Fibroblast of skin of back (primary cell): ENCODE measurements at regions not wholly inside any gene's neighbourhood (a gene's known extent, or its start where the extent isn't known, plus 50 kb on each side); places are given as distances from the start of the nearest gene placed in this dataset.

ENCODE experiments used
- DNase-seq: peaks from one replicate; pipeline ENCODE4 v3.0.0-alpha.2; 2013

DNA sequence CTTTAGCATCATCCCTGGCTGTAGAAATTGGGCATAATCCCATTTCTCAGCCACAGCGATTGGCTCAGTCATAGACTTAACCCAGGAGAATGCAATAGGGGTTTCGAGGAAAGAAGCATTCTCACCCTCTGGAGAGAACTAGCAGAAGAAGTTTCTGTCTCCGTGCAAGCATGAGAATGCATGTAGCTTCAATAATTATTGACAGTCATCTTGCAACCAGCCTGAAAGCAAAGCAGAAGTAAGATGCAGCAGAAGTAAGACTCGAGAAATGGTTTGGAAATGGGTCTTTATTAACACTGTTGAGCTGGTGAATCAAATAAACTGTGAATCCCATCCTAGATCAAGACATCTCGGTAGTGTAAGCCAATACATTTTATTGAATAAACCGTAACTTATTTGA lies 828.8 kb upstream of the GJE1 start:
- no peak for DNase-seq

DNA sequence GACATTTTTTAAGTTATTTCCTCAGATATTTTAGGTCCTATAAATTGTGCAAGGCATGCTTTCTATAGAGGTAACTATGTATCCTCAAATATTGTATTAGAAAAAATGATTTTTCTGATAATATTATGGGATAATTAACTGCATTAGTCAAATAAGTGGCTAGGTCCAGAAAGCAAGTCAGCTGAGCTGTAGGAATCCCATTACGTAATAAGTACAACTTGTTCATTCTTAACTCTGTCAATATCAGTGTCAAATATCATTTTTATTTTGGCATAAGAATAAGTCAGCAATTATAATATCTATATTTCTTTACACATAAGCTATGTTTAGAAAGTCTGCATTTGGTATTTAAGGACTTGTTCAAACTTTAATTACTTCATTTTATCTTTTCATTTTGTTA lies 830.9 kb upstream of the GJE1 start:
- no peak for DNase-seq

DNA sequence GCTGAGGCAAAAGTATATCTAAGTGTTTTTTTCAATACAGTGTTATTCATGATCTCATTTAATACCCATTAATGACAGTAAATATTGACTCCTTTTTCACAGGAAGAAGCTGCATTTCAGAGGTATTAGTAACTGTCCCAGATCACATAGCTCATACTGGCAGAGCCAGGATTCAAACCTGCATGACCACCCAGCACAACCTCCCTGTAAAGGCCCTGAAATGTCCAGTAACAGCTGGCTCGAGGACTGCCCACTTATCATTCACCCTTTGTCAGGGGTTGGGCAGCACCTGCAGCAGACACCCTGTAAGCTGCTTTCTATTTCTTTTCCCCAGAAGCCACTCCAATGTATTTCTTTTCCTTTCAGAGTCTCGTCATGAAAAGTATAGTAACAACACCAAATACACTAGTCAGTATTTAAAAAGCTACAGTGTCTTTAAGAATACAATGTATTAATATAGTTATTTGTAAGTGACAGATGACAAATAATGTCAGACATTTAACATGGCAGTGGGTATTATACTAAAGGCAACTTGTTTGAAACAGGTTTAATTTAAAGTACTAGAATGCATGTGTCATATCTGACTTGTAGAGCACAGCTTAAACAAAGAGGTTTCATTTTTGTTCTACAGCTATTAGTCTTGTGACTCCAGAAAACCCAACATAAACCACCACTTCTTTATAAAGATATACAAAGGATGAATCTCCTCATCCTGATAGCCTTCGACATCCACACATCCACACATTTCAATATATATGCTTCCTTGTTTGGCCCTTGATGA lies 841.6 kb upstream of the GJE1 start:
- DNase-seq: no peak

DNA sequence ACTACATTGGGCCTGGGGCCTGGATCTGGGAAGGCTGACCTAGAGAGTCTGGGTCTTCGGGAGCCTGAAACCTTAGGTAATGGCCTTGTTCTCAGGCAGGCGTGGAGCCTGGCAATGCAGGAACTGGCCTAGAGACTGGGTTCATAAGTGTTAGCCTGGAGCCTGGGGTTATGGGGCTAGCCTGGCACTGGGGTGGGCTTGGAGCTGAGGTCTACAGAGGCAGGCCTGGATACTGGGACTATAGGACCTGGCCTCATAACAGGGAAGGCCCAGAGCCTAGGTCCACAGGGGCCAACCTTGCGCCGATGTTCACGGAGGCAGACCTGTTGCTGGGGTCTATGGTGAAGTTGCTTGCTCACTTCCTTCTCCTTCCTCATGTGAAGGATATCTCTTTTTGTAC lies 843.8 kb upstream of the GJE1 start:
- no peak for DNase-seq

DNA sequence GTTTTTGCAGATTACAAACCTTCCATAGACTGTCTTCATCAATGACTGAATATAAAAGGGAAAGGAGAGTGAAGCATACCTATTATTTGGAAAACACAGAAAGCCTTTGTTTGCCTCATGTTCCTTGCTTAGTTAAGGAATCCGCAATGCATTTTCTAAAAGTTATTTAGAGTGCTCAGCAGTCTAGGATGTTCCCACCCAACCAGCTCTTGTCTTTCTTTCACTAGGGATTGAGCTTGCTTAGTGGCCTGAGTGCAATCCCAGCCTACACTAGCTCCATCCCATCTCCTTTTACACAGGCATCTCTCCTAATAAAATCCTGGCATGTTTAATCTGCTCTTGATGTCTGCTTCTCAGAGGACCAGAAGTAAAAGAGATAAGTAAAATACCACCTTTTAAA lies 850.5 kb upstream of the GJE1 start:
- DNase-seq: no peak

- no peak for DNase-seq
These were observed 863.0 kb upstream of the GJE1 start for GRCh38 chr6:141269684-141270083.

DNA sequence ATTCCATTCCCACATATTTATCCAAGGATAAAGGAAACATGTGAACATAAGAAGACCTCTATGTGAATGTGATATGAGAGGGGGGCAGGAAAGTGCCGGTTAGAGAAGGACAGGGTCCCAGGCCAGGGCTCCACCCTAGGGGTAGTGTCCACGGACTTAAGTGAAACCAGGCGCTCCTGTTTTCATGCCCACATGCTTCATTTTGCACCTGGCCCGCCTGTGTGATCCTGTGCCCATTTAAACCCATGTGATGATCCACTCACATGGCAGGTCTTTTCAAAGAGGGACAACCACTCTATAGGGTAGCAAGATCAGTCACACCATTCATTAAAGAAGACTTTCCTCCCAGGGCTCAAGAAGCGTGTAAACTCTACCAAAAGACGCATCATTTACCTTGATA lies 865.3 kb upstream of the GJE1 start:
- no peak for DNase-seq

GRCh38 chr6:141265756-141266623 lies 866.7 kb upstream of the GJE1 start:
- DNase-seq: peak; percentile 11

DNA sequence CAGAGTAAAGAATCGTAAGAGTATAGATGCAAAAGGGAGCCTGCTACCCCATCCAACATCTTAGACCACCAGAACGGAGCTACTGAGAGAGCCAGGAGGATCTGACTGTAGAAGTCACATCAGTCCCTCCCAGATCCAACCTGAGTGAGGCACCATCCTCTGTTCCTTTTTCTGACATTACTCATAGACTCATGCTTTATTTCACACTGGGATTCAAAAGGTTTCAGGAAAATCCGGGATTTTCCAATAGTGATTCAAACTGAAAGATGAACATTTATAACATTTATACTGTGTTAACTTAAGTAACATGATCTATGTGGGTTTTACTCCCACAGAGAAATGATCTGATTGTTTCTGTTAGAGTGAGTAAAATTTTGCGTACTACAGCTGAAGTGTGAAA lies 868.6 kb upstream of the GJE1 start:
- DNase-seq: peak; percentile 23

GRCh38 chr6:141261672-141262060 lies 871.1 kb upstream of the GJE1 start:
- DNase-seq: no peak

GRCh38 chr6:141261016-141261671 lies 871.6 kb upstream of the GJE1 start:
- DNase-seq: no peak

DNA sequence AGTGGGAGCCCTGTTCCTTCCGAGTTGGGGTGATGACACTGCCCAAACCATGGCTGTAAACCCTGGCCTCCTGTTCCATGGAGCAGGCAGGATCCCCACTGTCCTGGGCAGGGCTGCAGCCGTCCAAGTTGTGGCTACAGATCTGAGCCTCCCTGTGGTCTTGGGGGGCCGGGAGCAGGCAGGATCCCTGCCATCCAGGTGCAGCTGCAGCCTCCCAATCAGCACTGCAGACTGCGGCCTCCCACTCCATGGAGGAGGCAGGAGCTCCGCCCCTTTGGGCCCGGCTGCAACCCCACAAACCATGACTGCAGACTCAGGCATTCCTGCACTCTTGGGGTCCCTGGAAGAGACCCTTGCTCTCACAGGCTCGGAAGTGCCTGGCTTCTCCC lies 872.1 kb upstream of the GJE1 start:
- DNase-seq: no peak

DNA sequence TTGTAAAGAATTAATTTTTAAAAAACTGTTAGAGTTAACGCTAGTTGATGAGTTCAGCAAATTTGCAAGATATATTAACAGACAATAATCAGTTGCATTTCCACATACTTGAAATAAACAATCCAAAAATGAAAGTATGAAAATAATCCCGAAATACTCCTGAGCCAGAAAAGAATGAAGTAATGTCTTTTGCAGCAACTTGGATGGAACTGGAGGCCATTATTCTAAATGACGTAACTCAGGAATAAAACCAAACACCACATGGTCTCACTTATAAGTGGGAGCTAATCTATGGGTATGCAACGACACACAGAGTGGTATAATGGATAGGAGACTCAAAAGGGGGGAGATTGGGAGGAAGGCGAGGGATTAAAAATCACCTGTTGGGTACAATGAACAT lies 872.9 kb upstream of the GJE1 start:
- no peak for DNase-seq

GRCh38 chr6:141259091-141259490 lies 873.6 kb upstream of the GJE1 start:
- DNase-seq: no peak

GRCh38 chr6:141258516-141258915 lies 874.2 kb upstream of the GJE1 start:
- DNase-seq: no peak

DNA sequence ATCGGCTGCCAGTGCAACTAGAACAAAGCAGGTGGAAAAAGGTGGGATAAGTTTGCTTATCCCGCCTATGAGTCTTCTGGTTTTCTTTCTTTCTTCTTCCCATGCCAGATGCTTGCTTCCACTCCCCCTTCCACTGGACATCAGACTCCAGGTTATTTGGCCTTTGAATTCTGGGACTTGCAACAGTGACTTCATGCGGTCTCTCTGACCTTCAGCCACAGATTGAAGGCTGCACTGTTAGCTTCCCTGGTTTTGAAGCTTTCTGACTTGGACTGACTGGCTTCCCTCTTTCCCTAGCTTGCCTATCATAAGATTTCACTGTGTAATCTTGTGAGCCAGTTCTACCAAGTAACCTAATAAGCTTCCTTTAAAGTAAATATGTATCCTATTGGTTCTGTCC lies 878.4 kb upstream of the GJE1 start:
- no peak for DNase-seq

DNA sequence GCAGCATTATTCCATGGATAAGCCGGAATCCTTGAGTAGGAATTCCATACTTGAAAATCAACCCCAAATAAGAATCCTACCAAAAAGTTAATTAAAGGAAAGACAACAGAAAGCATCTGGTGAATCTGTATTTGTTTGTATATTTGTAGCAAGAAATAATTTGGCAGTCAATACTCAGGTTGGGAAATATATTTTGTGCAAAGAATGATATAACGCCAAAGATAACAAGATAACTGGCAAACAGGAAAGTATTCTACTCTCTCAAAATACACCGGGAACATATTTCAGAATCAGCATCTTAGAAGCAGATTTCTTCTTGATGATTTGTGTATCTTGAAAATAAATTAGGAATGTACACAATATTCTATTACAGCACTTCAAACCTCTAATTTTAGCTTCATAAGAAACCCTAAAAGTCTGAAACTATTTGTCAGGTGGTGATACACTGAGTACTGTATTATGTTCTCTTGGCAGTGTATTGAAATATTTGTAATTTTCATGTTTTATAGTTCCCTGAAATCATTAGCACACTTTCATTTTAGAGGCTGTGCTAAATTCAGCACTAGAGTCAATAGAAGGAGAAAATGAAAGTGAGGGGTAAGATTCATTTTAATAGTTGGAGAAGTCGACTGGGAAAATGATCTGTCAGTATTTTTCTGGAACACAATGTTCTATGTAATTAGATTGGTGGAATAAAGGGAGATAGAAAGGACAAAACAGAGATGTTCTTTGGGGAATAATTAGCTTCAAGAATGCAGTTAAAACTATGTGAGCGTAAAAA lies 879.7 kb upstream of the GJE1 start:
- no peak for DNase-seq

- DNase-seq: no peak
These were observed 881.4 kb upstream of the GJE1 start for GRCh38 chr6:141251286-141251685.

- no peak for DNase-seq
These were observed 884.5 kb upstream of the GJE1 start for GRCh38 chr6:141248021-141248799.

GRCh38 chr6:141244366-141244765 lies 888.4 kb upstream of the GJE1 start:
- no peak for DNase-seq

DNA sequence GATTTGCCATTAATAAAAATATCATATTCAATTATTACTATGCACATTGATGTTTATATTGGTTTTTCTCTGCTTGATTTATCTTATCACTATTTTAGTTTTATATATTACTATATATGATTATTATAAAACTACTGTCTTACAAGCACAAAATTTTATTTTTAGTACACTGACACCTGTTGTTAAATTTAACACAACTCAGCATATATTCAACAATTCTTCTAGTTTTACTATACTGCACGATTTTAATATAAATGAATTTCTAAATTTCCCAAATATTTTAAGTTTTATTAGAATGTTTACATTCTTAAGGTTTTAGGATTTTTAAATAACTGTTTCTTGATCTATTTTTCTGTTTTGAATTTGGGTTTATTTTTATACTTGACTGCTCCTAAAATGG lies 889.8 kb upstream of the GJE1 start:
- no peak for DNase-seq

- no peak for DNase-seq
These were observed 903.4 kb upstream of the GJE1 start for GRCh38 chr6:141229296-141229695.
